ENCODE measurements at regions not wholly inside any gene's neighbourhood (a gene's known extent, or its start where the extent isn't known, plus 50 kb on each side); places are given as distances from the start of the nearest gene placed in this dataset.

- TF ChIP-seq POLR2AphosphoS5 (IDR thresholded peaks at IDR 0.05; ENCODE audit: borderline replicate concordance, low read depth, low read length) = no peak
- no peak for TF ChIP-seq EZH2 (IDR thresholded peaks at IDR 0.05)
- no peak for TF ChIP-seq FOXP2 (optimal IDR thresholded peaks at IDR 0.05; ENCODE audit: control extremely low read depth, extremely low read length, insufficient read depth)
These were observed 360.0 kb downstream of the BRINP1 start for GRCh38 chr9:119009249-119009648.

All from SK-N-MC (cell line).